DMS53 treated with DMSO at 0.1 percent for 48 hours (cell line): ENCODE measurements at regions not wholly inside any gene's neighbourhood (a gene's known extent, or its start where the extent isn't known, plus 50 kb on each side); places are given as distances from the start of the nearest gene placed in this dataset.

Experiments used
- DNase-seq: peaks from one replicate; lab custom pipeline; 2025; ENCODE audit not compliant: unreplicated experiment; lab: John Stamatoyannopoulos, UW

DNA sequence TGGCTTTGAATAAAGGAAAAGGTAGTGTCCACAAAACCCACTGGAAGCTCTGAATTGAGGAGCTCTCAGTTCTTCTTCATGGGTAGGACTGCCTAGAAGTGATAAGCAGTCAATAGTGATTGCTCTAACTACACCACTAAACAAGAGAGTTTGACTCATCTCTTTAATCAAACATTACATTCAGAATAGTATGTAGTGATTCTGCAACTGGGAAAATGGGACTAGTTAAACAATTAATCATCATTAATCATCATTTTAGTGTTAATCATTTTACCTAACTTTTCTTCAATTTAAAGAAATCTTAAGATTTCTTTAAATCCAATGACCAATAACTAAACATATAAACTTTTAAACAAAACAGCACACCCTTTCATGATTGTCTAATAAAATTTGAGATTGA lies 484.0 kb upstream of the FZD8 start:
- DNase-seq: no peak

GRCh38 chr10:36119455-36119854 lies 477.4 kb upstream of the FZD8 start:
- no peak for DNase-seq

- no peak for DNase-seq
Measured at GRCh38 chr10:36118314-36118713, 476.2 kb upstream of the FZD8 start.

- no peak for DNase-seq
Measured at GRCh38 chr10:36117890-36118289, 475.8 kb upstream of the FZD8 start.

DNA sequence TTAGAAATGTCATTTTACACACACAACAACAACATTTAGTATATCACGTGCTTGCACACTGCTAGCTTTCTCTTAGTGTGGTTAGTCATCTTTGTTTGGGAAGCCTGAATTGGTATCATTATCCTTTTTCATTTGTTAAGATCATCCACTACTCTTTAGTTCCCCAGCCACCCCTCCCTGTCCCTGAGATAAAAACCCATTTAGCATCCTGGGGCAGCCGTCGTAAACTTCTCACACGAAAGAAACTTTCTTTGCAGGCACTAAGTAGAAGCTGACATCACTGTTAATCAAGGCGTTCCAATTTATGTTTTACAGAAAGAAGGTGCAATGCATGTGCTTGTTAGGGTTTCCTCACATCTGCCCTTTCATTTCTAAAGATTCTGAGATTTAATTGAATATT lies 475.1 kb upstream of the FZD8 start:
- DNase-seq: no peak

GRCh38 chr10:36116731-36117130 lies 474.6 kb upstream of the FZD8 start:
- no peak for DNase-seq

DNA sequence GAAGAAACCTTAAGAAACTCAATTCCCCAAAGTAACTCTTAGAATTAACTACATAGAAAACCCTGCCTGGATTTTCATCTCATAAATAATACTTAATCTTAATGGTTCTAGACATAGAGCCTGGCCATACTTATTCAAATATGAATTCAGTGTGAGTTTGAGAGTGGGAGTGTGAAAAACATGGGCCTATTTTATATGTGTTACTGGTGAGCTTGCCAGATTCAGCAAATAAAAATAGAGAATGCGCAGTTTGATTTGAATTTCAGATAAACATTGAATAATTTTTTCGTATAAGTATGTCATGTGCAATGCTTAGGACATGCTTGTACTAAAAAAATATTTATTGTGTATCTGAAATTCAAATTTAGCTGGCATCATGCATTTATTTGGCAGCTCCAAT lies 473.9 kb upstream of the FZD8 start:
- no peak for DNase-seq

- DNase-seq: no peak
Measured at GRCh38 chr10:36115364-36115763, 473.3 kb upstream of the FZD8 start.

- DNase-seq: no peak
Measured at GRCh38 chr10:36114913-36115312, 472.8 kb upstream of the FZD8 start.

GRCh38 chr10:36114141-36114540 lies 472.0 kb upstream of the FZD8 start:
- DNase-seq: no peak

DNA sequence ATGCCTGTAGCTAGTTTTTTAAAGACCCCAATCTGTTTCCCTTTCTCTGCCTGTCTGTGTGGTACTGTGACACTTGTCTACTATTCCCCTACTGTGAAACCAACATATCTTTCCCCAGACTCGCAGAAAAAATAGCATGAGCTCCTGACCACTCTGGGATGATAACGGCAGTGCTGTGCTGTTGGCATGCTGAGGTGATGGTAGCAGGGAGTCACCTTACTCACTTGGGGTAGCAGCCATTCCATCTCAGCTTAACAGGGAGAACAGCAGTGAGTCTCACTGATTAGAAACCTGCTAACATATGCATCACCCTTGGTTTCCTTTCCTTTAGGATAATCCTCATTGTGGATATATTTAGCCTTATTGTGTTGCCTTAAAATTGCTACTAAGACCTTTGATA lies 469.6 kb upstream of the FZD8 start:
- DNase-seq: no peak

DNA sequence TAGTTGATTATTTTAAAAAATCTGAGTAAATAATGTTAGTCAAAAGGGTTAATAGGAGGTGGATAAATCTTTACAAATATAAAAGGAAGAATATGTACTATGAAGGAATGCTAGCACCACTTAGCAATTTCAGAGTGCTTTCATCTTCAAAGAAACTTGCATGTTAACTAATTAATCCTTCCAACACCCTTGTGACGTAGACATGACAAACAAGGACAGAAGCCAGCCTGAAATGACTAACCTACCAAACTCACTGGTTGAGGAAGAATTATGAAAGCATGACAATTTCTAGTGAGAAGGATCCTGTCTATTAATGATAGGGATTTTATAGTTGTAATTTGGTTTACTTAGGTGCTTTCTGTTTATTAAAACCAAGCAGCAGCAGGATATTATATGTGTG lies 468.0 kb upstream of the FZD8 start:
- no peak for DNase-seq

GRCh38 chr10:36109399-36110023 lies 467.4 kb upstream of the FZD8 start:
- DNase-seq: no peak

DNA sequence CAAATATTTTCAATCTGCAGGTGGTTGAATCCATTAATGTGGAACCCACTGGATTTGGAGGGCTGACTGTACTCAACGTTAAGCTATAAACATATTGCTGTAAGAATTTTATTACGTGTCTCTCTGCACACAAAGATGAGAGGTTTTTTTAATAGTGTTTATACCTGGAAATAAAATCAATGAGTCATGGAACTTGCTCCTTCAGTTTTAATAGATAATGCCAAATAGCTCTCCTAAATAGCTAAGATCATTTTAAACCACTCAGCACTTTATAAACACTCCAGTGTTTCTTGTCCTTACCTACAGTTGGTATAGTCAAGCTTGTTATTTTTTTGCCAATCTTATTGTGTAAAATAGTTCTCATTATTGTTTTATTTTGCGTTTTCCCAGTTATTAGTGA lies 455.6 kb upstream of the FZD8 start:
- DNase-seq: no peak

GRCh38 chr10:36096576-36096975 lies 454.5 kb upstream of the FZD8 start:
- DNase-seq: no peak

DNA sequence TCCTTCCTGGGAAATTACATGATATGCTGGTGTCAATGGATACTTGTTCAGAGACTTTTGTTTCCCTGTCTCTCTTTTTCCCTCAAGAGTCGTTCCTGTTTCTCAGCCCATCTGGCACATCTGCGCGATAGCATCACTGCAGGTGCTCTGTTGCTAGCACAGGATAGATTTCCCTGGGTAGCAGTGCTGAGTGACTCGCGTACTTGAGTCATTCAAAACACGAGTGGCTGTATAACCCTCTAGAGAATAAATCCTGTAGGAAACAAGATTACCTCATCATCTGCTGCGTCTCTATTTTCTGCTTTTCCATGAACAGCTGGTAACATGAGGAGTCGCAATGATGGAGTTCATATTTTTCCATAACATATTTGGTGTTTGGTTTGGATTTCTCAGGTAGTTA lies 452.0 kb upstream of the FZD8 start:
- no peak for DNase-seq

DNA sequence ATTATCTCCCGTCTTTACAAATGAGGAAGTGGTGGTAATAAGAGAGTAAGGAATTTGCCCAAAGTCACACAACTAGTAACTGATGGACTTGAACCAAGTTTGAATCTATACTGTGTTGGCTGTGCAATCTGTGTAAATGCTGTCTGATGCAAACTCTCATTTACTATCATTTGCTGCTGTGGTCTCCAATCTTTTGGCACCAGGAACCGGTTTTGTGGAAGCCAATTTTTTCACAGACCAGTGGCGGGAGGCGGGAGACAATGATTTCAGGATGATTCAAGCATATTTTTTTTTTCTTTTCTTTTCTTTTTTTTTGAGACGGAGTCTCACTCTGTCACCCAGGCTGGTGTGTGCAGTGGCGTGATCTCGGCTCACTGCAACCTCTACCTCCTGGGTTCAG lies 450.0 kb upstream of the FZD8 start:
- DNase-seq: no peak

GRCh38 chr10:36091007-36091406 lies 448.9 kb upstream of the FZD8 start:
- no peak for DNase-seq

- no peak for DNase-seq
Measured at GRCh38 chr10:36089790-36090440, 447.8 kb upstream of the FZD8 start.

- no peak for DNase-seq
Measured at GRCh38 chr10:36087006-36088005, 445.2 kb upstream of the FZD8 start.

DNA sequence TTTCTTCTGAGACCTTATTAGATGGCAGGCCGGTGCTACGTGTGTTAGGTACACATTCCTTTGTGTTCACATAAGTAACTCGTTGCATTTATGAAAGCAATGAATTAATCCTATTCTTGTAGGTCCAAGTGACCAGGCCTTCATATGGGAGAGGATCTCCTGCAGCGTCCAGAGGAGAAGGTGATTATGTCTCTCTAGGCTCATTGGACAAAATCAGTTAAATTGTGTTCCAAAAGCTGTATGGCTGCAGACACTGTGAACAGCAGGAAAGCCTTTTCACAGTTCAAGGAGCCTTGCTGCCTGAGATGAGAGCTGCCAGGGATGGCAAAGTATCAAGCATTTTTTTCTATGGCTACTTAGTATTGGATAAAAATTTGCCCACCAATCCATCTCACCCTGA lies 433.1 kb upstream of the FZD8 start:
- no peak for DNase-seq

- no peak for DNase-seq
Measured at GRCh38 chr10:36073796-36074345, 431.8 kb upstream of the FZD8 start.
